HG03439 (cell line): ENCODE measurements at regions not wholly inside any gene's neighbourhood (a gene's known extent, or its start where the extent isn't known, plus 50 kb on each side); places are given as distances from the start of the nearest gene placed in this dataset.
"Not testable (repeated sequence)": the region's sequence is repeated elsewhere in the genome, so short reads cannot be mapped to it uniquely, and the experiment has no call there.

Source experiments
- ATAC-seq: cut with Tn5 transposase; IDR thresholded peaks from one replicate; pipeline ENCODE4 v1.9.1; 2021; ENCODE audit warnings: mild to moderate bottlenecking, moderate library complexity; ENCODE audit not compliant: unreplicated experiment

DNA sequence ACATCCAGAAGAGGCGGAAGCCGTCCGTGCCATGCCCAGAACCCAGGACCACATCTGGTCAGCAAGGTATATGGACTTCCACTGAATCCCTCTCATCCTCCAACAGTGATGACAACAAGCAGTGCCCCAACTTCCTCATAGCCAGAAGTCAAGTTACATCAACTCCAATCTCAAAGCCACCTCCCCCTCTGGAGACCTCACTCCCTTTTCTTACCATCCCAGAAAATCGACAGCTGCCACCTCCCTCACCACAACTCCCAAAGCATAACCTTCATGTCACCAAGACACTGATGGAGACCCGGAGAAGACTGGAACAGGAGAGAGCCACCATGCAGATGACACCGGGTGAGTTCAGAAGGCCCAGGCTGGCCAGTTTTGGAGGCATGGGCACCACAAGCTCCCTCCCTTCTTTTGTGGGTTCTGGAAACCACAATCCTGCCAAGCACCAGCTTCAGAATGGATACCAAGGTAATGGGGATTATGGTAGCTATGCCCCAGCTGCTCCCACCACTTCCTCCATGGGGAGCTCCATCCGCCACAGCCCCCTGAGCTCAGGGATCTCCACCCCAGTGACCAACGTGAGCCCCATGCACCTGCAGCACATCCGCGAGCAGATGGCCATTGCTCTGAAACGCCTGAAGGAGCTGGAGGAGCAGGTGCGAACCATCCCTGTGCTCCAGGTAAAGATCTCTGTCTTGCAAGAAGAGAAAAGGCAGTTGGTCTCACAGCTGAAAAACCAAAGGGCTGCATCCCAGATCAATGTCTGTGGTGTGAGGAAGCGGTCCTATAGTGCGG is 130.3 kb upstream of the DMRT1 start:
- ATAC-seq: no peak

DNA sequence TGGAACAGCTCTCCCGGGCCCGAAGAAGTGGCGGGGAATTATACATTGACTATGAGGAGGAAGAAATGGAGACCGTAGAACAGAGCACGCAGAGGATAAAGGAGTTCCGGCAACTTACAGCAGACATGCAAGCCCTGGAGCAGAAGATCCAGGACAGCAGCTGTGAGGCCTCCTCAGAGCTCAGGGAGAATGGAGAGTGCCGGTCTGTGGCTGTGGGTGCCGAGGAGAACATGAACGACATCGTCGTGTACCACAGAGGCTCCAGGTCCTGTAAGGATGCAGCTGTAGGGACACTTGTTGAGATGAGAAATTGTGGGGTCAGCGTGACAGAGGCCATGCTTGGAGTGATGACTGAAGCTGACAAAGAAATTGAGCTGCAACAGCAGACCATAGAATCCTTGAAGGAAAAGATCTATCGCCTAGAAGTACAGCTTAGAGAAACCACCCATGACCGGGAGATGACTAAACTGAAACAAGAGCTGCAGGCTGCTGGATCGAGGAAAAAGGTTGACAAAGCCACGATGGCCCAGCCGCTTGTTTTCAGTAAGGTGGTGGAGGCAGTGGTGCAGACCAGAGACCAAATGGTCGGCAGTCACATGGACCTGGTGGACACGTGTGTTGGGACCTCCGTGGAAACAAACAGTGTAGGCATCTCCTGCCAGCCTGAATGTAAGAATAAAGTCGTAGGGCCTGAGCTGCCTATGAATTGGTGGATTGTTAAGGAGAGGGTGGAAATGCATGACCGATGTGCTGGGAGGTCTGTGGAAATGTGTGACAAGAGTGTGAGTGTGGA is 129.5 kb upstream of the DMRT1 start:
- ATAC-seq: no peak

DNA sequence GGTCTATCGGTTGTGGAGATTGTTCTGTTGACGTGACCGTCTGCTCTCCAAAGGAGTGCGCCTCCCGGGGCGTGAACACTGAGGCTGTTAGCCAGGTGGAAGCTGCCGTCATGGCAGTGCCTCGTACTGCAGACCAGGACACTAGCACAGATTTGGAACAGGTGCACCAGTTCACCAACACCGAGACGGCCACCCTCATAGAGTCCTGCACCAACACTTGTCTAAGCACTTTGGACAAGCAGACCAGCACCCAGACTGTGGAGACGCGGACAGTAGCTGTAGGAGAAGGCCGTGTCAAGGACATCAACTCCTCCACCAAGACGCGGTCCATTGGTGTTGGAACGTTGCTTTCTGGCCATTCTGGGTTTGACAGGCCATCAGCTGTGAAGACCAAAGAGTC is 128.9 kb upstream of the DMRT1 start:
- no peak for ATAC-seq

DNA sequence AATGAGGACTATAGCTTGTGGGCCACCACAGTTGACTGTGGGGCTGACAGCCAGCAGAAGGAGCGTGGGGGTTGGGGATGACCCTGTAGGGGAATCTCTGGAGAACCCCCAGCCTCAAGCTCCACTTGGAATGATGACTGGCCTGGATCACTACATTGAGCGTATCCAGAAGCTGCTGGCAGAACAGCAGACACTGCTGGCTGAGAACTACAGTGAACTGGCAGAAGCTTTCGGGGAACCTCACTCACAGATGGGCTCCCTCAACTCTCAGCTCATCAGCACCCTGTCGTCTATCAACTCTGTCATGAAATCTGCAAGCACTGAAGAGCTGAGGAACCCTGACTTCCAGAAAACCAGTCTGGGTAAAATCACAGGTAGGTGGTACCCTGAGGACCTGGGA is 128.4 kb upstream of the DMRT1 start:
- ATAC-seq: no peak

DNA sequence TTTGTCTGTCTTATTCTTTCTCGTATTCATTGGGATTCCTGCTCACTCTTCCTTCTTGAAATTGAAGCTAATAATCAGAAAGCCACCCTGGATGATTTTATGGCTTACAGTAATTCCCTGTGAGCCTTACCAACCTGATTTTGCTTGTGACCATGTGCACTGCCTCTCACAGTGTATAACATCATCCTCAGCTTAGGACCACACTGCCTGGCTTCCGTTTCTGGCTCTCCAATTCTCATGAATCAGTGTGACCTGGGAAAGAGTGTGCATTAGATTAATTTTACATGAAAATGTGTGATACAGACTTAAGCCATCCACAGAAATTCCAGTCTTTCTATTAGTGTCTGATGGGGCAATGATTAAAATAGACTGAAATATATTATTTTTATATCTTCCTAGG is 126.8 kb upstream of the DMRT1 start:
- no peak for ATAC-seq

DNA sequence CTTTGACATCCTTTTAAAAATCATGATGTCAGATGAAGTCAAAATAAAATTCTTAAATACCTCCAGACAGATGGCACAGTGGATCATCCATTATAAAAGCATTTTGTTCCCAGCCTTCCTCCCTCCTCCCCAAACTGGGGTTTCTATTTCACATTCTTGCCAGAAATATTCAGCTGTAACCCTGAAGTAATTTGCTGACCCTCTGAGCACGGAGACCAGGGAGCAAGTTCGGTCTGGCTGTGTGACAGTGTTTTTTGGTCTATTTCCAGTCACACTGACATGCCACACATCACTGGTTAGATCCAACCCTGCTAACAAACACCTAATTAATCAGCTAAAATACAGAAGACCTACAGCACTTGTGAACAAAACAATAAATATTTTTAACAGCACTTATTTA is 126.2 kb upstream of the DMRT1 start:
- ATAC-seq: no peak

DNA sequence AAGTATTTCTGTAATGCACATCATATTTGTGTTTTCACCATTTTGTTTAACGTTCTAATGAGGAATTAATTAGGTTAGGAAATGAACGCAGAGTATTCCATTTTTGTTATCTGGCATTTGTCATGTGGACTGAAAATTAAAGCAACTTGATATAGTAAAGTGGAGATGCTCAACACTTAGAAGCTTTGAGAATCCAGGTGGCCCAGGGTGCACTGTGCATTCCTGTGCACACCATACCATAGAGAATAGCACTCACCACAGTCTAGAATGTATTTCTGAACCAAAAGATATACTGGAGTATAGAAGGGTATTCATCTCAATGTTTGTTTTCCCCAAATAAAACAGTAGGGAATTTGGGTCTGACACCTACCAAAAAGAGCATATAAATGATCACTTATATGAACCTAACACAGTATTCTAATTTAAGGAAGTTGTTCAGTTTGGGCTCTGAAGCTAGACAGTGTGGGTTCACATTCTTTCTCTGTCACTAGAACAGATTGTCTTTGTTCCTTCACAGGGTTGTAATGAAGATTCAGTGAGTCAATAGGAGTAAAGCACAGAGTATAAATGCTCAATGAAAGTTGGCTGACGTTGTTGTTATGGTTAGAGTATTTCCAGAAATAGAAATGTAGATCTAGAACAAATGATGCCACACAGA is 125.6 kb upstream of the DMRT1 start:
- ATAC-seq: no peak

DNA sequence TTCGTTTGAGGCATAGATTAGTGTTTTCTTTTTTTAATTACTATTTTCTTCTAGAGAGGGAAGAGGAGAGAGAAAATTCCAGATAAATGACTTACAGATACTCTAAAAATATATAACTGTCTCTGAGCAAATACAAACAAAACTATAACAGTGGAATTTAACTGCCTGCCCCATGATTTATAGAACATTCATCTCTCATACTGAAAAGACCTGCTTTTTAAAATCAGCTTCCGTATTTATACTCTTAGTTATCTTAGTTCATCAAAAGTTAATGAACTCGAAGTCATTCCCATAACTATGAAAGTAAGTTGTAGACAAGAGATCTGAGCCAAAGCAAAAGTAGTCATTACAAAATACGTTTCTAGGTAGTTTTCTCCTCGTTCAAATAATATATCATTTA is 123.8 kb upstream of the DMRT1 start:
- no peak for ATAC-seq

DNA sequence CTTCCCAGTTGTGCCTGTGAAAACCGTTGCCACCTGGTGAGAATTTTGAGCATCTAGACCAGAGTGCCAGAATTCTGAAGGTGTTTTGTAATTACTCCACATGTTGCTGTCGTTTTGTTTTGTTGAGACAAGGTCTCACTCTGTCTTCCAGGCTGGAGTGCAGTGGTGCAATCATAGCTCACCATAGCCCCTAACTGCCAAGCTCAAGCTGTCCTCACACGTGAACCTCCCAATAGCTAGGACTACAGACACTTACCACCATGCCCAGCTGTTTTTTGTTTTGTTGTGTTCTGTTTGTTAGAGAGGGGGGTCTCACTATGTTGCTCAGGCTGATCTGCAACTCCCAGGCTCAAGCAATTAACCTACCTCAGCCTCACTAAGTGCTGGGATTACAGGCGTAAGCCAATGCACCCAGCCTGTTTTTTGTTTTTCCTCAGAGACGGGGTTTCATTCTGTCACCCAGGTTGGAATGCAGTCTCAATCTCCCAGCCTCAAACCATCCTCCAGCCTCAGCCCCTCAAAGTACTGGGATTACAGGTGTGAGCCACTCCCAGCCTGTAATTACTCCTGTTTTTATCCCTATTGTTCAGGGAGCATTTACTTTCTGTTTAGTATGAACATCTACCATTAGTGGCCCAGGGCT is 121.1 kb upstream of the DMRT1 start:
- no peak for ATAC-seq

DNA sequence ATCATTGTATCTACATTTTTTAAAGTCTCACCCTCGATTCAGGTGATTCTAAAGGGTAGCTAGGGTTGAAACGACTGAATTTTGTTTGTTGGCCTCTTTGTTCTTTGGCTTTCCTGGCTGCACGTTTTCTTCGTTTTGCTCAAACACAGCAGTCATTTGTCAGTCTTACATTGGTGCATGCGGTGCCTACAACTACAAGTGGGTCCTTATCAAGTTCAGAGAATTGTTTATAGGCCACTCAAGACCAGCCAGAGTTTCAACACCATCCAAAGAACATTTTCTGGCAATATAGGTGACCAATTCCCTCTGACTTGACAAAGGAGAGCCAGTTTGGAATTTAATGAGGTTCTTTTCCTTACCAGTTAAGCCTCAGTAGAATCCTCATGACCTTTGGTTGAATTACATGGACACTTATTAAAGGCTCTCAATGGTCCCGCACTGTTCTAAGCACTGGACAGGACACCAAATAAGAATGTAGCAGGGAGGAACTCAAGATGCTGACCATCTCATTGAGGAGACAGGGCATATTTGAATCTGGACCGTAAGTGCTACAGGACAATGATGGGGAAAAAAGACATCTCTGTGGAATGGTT is 119.0 kb upstream of the DMRT1 start:
- ATAC-seq: no peak

DNA sequence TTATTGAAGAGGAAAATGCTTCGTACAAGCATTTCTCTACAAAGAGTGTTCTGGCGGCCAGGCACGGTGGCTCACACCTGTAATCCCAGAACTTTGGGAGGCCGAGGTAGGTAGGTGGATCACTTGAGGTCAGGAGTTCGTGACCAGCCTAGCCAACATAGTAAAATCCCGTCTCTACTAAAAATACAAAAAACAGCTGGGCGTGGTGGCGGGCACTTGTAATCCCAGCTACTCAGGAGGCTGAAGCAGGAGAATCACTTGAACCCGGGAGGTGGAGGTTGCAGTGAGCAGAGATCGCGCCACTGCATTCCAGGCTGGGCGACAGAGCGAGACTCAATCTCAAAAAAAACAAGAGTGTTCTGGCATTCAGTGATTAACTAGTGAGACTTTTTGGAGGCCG is 117.0 kb upstream of the DMRT1 start:
- not testable (repeated sequence) for ATAC-seq

DNA sequence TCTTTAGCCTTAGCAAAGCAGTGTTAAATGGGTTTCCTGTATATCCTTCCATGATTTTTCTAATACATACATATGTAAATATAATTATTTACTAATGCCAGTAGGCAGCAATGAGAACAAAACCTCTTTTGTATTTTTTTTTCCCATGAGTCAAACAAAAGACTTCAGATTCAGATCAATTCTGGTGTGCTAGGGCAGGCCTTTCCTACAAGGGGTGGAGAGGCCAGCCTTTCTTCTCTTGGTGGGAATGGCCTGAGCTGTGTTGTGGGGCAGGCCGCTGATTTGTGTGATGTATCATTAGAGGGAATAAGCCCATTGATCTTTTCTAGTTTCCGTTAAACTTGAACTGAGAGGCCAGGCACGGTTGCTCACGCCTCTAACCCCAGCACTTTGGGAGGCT is 115.5 kb upstream of the DMRT1 start:
- no peak for ATAC-seq

DNA sequence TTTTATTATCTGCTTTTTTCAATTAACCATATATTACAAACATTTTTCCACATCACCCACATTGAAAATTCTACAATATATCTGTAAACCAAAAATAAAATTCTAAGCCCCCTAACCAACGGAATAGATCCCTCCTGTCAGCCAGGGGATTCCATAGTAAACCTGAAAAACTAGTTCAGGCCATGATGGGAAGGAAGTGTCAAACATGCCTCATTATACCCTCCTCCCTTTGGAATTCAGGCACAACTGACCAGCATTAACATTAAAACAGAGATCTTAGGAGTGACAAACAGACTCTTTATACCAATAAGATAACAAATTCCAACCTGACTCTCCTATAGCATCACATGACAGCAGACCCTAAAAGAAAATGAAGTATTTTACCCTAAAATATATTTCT is 113.7 kb upstream of the DMRT1 start:
- ATAC-seq: no peak

DNA sequence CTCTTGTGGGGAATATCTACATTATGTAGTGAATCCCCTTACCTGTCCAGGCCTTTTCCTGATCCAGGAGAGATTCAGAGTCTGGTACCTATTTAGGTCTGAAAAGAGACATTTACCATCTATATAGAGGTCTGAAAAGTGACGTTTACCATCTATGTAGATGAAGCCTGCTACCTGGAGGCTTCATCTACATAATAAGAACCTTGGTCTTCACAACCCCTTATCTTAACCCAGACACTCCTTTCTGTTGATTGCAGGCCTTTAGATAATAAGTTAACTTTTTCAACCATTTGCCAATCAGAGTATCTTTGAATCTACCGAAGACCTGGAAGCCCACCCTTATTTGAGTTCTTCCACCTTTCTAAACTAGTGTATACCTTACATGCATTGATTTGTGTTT is 113.0 kb upstream of the DMRT1 start:
- ATAC-seq: no peak

DNA sequence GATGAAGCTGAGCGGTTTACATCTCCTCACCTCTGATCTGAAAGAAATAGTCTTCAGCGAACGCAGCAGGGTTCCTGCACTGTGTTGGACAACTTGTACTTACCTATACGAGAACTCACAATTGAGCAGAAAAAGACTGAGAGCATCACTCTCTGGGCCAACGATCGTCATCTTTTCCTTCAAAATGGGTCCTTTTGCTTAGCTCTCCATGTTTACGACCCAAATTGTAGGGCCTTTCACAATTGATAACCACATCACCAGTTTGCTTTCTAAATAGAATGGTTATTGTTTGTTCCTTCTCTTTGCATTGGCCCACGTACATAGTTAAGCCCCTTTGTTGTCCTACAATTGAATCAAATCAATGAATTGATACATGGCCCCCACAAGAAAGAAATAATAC is 110.0 kb upstream of the DMRT1 start:
- ATAC-seq: no peak

DNA sequence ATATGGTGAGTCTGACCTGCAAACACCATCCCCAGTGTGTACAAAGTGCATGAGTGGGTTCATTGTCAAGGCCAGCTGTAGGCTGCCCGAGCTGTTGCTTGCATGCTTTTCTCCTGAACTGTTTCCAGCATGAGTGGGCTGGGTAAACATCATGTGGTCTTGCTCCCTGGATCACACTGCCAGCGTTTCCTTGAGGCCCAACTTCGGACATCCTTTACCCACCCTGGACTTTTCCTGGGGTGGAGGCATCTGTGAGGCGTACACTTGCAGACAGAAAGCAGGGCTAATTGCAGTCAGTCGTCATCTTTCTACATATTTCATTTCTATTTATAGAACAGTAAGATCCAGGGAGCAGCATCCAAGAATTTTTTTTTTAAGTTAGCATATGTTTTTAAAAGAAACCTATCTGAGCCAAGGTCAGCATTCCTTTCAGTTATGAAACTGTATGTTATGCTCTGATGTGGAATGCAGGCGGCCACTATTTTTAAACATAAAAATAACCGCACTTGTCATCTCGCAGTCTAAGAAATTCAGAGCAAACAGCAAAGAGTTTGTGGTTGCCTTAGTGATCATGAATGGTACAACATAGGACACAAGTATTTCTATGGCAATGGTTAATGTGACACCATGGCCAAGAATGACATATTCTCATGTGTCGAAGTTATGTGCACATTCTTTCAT is 106.5 kb upstream of the DMRT1 start:
- no peak for ATAC-seq

DNA sequence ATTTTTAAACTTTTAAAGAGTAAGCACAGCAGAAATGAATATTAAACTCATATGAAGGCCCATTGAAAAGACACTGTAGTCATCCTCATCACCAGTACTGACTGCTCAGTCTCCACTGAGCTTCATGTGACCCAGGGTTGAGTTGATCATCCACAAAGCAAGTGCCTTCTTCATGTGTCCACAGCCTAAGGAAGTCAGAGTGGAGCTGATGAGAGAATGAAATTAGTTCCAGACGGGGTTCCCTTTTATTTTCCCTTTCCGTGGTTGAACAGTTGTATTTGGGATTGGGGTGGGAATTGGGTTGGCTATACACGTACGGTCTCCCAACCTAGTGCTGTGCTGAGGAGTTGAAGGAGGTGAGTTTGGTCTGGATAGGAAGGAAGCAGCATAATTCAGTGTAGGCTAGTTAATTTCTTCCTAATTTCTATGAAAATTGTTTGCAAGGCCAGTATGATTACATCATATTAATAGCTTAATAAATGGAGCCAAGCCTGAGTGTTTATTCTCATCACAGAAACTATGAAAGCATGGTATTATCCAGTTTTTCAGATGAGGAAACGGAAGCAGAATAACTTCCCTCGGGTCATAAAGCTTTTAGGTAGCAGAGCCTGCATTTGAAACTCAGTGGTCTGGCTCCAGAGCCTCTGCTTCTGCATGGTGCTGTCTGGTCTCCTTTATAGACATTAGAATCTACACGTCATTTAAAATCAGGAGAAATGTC is 103.9 kb upstream of the DMRT1 start:
- ATAC-seq: no peak

DNA sequence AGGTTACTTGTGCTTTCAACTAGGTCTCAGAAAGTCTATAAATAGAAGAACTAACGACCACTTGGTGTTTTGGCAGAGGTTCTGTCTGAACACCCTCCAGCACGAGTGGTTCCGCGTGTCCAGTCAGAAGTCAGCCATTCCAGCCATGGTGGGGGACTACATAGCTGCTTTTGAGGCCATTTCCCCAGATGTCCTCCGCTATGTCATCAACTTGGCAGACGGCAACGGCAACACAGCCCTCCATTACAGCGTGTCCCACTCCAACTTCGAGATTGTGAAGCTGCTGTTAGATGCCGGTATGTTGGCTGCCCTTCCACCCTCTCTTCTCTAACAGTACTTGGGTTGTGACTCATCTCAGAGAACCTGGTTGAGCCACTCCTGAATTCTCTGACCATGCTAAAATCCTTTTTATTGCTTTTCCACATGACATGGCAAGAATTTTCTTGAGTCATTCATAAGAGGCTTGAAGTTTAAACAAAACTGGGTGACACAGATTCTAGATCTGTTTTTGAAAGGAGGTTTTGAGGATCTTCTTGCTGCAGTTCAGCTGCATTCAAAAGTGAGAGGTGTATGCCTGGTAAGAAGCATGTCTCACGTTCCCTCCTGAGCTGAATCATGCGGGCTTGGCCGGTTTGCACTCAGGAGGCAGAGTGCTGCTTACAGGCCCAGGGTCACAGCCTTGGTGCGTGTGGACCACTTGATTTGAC is 103.1 kb upstream of the DMRT1 start:
- ATAC-seq: no peak

DNA sequence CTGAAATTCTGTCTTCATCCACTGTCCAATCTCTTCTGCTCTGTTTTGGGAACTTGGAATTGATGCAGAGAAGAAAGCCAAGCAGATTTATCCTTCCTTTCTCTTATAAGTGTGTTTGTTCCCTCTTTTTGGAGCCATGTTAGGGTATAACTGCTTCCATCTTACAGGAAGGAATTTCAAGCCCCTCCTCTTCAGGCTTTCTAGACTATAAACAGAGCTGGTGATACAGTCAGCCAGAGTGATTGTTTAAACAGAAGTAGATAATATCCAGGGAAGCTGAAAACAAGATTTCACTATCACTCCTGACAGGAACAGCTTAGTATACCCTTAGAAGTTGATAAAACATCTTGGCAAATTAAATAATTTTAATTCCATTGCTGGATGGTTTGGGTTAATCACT is 102.1 kb upstream of the DMRT1 start:
- no peak for ATAC-seq
